22Rv1 (cell line): ENCODE measurements at regions not wholly inside any gene's neighbourhood (a gene's known extent, or its start where the extent isn't known, plus 50 kb on each side); places are given as distances from the start of the nearest gene placed in this dataset.

ENCODE experiments used
- ZFX ChIP-seq: fragments of 450-650 bp; IDR thresholded peaks from 2 replicates; pipeline ENCODE4 v1.6.1; 2017; ENCODE audit warnings: antibody characterized with exemption, borderline replicate concordance
- TF ChIP-seq, protein P1 (sequence below): fragments of 450-650 bp; IDR thresholded peaks from 2 replicates; pipeline ENCODE4 v1.5.1; 2017; ENCODE audit warnings: mild to moderate bottlenecking

- TF ChIP-seq, protein P1, sequence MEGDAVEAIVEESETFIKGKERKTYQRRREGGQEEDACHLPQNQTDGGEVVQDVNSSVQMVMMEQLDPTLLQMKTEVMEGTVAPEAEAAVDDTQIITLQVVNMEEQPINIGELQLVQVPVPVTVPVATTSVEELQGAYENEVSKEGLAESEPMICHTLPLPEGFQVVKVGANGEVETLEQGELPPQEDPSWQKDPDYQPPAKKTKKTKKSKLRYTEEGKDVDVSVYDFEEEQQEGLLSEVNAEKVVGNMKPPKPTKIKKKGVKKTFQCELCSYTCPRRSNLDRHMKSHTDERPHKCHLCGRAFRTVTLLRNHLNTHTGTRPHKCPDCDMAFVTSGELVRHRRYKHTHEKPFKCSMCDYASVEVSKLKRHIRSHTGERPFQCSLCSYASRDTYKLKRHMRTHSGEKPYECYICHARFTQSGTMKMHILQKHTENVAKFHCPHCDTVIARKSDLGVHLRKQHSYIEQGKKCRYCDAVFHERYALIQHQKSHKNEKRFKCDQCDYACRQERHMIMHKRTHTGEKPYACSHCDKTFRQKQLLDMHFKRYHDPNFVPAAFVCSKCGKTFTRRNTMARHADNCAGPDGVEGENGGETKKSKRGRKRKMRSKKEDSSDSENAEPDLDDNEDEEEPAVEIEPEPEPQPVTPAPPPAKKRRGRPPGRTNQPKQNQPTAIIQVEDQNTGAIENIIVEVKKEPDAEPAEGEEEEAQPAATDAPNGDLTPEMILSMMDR: no peak
- no peak for TF ChIP-seq ZFX
Measured at GRCh38 chr5:61625137-61625561, 293.1 kb downstream of the ZSWIM6 start.
